HepG2 (cell line): ENCODE measurements at regions not wholly inside any gene's neighbourhood (a gene's known extent, or its start where the extent isn't known, plus 50 kb on each side); places are given as distances from the start of the nearest gene placed in this dataset.

Experiments
- ATAC-seq: fragments of 200-7000 bp; cut with Tn5 transposase; 3 replicates; pipeline ENCODE4 v1.9.1; 2020; ENCODE audit warnings: mild to moderate bottlenecking, moderate library complexity
- BruUV-seq: library from RNA; stranded (reverse); fragments of 400-500 nt; replicated peaks from 2 replicates; lab custom pipeline; 2021; lab: Mats Ljungman, UMichigan
- CTCF ChIA-PET: fragments of 300-600 bp; formaldehyde crosslinking; extraction: SDS; loops from one replicate; lab custom pipeline; 2021; ENCODE audit warnings: low total read pairs, inconsistent platforms, low intra/inter-chr PET ratio; lab: Yijun Ruan, JAX
- POLR2A ChIA-PET: fragments of 350-600 bp; sonication (Branson Sonifier 250); formaldehyde crosslinking; loops from one replicate; lab custom pipeline; 2020; ENCODE audit warnings: antibody characterized with exemption, inconsistent platforms; lab: Yijun Ruan, JAX
- DNase-seq: peaks from one replicate; pipeline ENCODE4 v3.0.0-alpha.2; 2015; ENCODE audit warnings: low spot score
- FAIRE-seq: peaks from 3 replicates; lab custom pipeline; 2011; peaks lifted over from hg19 to GRCh38; lab: Jason Lieb, UNC
- H2AFZ ChIP-seq: one replicate; pipeline ENCODE4 v1.6.1; 2011; ENCODE audit warnings: low read length, inconsistent platforms
- H3K27ac ChIP-seq: fragments of 300-600 bp; 3 replicates; pipeline ENCODE4 v1.8.0; 2011; ENCODE audit warnings: mixed run types, mild to moderate bottlenecking, mixed read lengths, low read length, inconsistent platforms; ENCODE audit not compliant: insufficient read depth; ENCODE audit errors: extremely low read length
- H3K27me3 ChIP-seq, 2 experiments: fragments of 200-600 bp in 1 of 2; 2 replicates in 1 of 2; 3 replicates in 1 of 2; pipeline versions ENCODE4 v1.6.0 to v1.8.0; 2011; ENCODE audit warnings: low read length in 2 of 2, mild to moderate bottlenecking in 2 of 2, moderate library complexity in 2 of 2, inconsistent platforms in 1 of 2; ENCODE audit not compliant: insufficient read depth in 2 of 2, control insufficient read depth in 1 of 2
- H3K36me3 ChIP-seq, 2 experiments: fragments of 200-600 bp in 1 of 2; replicated peaks in 1 of 2; 2 replicates in 1 of 2; 3 replicates in 1 of 2; pipeline versions ENCODE4 v1.5.1 to v1.8.0; 2011; ENCODE audit warnings: low read length in 2 of 2, inconsistent platforms in 1 of 2; ENCODE audit not compliant: insufficient read depth in 2 of 2, control insufficient read depth in 1 of 2
- H3K4me1 ChIP-seq: 2 replicates; pipeline ENCODE4 v1.5.1; 2012; ENCODE audit warnings: low read length, inconsistent platforms; ENCODE audit not compliant: insufficient read depth
- H3K4me2 ChIP-seq: 2 replicates; pipeline ENCODE4 v1.6.0; 2011; ENCODE audit warnings: low read depth, low read length, inconsistent platforms
- H3K4me3 ChIP-seq, 3 experiments: fragments of 200-600 bp in 1 of 3; sonication (generic), shearing (Covaris generic) in 1 of 3; replicated peaks in 1 of 3; 2 replicates each; pipeline ENCODE4 v1.5.1; 2011 to 2016; ENCODE audit warnings: low read length in 3 of 3, inconsistent platforms in 2 of 3, low read depth in 2 of 3, mild to moderate bottlenecking in 2 of 3, control low read depth in 1 of 3, mixed read lengths in 1 of 3; ENCODE audit not compliant: insufficient read depth in 1 of 3
- H3K79me2 ChIP-seq: one replicate; pipeline ENCODE4 v1.6.1; 2011; ENCODE audit warnings: low read length, inconsistent platforms; ENCODE audit not compliant: insufficient read depth
- H3K9ac ChIP-seq: 2 replicates; pipeline ENCODE4 v1.6.0; 2011; ENCODE audit warnings: mild to moderate bottlenecking, low read depth, low read length, inconsistent platforms; ENCODE audit not compliant: insufficient read depth
- H3K9me3 ChIP-seq: 2 replicates; pipeline ENCODE4 v1.5.1; 2012; ENCODE audit warnings: mild to moderate bottlenecking, low read length
- H4K20me1 ChIP-seq: 2 replicates; pipeline ENCODE4 v1.6.0; 2011; ENCODE audit warnings: inconsistent platforms, mild to moderate bottlenecking, low read length, moderate library complexity; ENCODE audit not compliant: insufficient read depth
- KMT2A ChIP-seq: sonication (generic); formaldehyde crosslinking; IDR thresholded peaks from 2 replicates; pipeline ENCODE4 v1.4.0; 2020; ENCODE audit warnings: missing genetic modification reagents
- POLR2A ChIP-seq, 2 experiments: IDR thresholded peaks; 2 replicates each; pipeline ENCODE4 v1.6.1; 2011; ENCODE audit warnings: low read depth in 2 of 2, low read length in 2 of 2, mild to moderate bottlenecking in 1 of 2, moderate library complexity in 1 of 2; ENCODE audit not compliant: insufficient read depth in 1 of 2
- SCMH1 ChIP-seq: sonication (generic); formaldehyde crosslinking; IDR thresholded peaks from 2 replicates; pipeline ENCODE4 v1.9.0; 2021; ENCODE audit warnings: missing genetic modification reagents, mild to moderate bottlenecking, borderline replicate concordance
- TP53 ChIP-seq: sonication (generic); formaldehyde crosslinking; conservative IDR thresholded peaks from 2 replicates; pipeline ENCODE4 v1.4.0; 2020; ENCODE audit warnings: missing genetic modification reagents
- ZNF232 ChIP-seq: sonication (generic); formaldehyde crosslinking; IDR thresholded peaks from 2 replicates; pipeline ENCODE4 v1.4.0; 2020; ENCODE audit warnings: missing genetic modification reagents, borderline replicate concordance
- ZNF512B ChIP-seq: sonication (generic); formaldehyde crosslinking; IDR thresholded peaks from 2 replicates; pipeline ENCODE4 v1.5.1; 2020; ENCODE audit warnings: missing genetic modification reagents, mild to moderate bottlenecking, borderline replicate concordance
- WGBS: methylation state at CpG from one replicate; pipeline ENCODE4 v1.1.6; 2017; ENCODE audit warnings: low lambda C conversion rate; 5-methylcytosine and 5-hydroxymethylcytosine counted together
- in situ Hi-C: cut with HindIII; loops from 2 replicates; pipeline ENCODE4 v1.10.0; 2017; ENCODE audit warnings: low pct_unique_long_range_greater_than_20kb; ENCODE audit not compliant: extremely low pct_ligation_motif_present
- intact Hi-C: fragments of 100-400 bp; cut with micrococcal nuclease; formaldehyde crosslinking; loops from one replicate; pipeline ENCODE4 v1.10.0; 2022; ENCODE audit not compliant: unreplicated experiment
- TF ChIP-seq, protein P1 (sequence below): sonication (generic); formaldehyde crosslinking; IDR thresholded peaks from 2 replicates; pipeline ENCODE4 v1.4.0; 2020; ENCODE audit warnings: missing genetic modification reagents
- TF ChIP-seq, protein P2 (sequence below): sonication (generic); formaldehyde crosslinking; IDR thresholded peaks from 2 replicates; pipeline ENCODE4 v1.4.0; 2020; ENCODE audit warnings: mild to moderate bottlenecking, missing genetic modification reagents
- TF ChIP-seq, protein P3 (sequence below): sonication (generic); formaldehyde crosslinking; IDR thresholded peaks from 2 replicates; pipeline ENCODE4 v1.5.1; 2020; ENCODE audit warnings: mild to moderate bottlenecking, missing genetic modification reagents

DNA sequence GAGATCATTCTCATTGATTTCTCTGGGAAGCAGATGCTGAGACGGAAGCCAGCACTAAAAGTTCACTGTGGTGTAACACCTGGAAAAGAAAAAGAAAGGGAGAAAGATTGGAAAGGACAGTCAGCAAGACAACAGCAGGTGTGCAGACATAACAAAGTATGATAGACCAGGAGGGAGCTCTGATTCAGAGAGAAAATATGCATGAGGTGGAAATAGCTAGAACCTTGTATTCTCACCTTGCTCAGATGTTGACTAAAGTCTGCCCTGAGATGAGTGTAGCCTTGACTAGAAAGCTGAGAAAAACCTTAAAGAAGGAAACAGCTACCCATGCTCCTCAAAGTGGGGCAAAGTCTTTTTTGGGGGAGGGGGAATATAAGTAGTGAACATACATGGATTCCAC is 1711.8 kb downstream of the EFNB2 start:
- CTCF ChIA-PET, result no interaction called here
- no peak overlapping the region for H3K9ac ChIP-seq
- no peak for ATAC-seq

More for the DNA sequence above, 1711.8 kb downstream of the EFNB2 start:
- intact Hi-C loops (no loop called here), in situ Hi-C loops (no loop called here)
- Histone ChIP-seq H3K36me3 (no peaks in the 10 kb centered on the region), H2AFZ (no peak overlapping the region), H3K79me2 (no peaks in the 10 kb centered on the region), H3K27ac (no peak overlapping the region), H3K27me3 (no peaks in the 10 kb centered on the region), H3K4me1 (no peaks in the 10 kb centered on the region), H3K9me3 (peaks cover 65% of the 10 kb centered on the region), H4K20me1 (no peaks in the 10 kb centered on the region), H3K4me3 (no peak overlapping the region), H3K4me2 (no peak overlapping the region)
- FAIRE-seq (no peak), DNase-seq (no peak)
- BruUV-seq, result no TSS peak
- WGBS, result 0% methylated on average over 1 of the region's 1 CpG
- TF ChIP-seq ZNF232 (CRISPR knock-in tag) (no peak), SCMH1 (CRISPR knock-in tag) (no peak), ZNF512B (CRISPR knock-in tag) (no peak), POLR2A (IDR thresholded peaks at IDR 0.05; ENCODE audit: insufficient read depth in 1 of 2, low read depth in 2 of 2, low read length in 2 of 2) (no peak), KMT2A (CRISPR knock-in tag) (no peak), TP53 (CRISPR knock-in tag) (no peak)
- TF ChIP-seq, protein P1, sequence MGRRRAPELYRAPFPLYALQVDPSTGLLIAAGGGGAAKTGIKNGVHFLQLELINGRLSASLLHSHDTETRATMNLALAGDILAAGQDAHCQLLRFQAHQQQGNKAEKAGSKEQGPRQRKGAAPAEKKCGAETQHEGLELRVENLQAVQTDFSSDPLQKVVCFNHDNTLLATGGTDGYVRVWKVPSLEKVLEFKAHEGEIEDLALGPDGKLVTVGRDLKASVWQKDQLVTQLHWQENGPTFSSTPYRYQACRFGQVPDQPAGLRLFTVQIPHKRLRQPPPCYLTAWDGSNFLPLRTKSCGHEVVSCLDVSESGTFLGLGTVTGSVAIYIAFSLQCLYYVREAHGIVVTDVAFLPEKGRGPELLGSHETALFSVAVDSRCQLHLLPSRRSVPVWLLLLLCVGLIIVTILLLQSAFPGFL (CRISPR knock-in tag), result no peak
- TF ChIP-seq, protein P2, sequence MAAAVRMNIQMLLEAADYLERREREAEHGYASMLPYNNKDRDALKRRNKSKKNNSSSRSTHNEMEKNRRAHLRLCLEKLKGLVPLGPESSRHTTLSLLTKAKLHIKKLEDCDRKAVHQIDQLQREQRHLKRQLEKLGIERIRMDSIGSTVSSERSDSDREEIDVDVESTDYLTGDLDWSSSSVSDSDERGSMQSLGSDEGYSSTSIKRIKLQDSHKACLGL (CRISPR knock-in tag), result no peak
- TF ChIP-seq, protein P3, sequence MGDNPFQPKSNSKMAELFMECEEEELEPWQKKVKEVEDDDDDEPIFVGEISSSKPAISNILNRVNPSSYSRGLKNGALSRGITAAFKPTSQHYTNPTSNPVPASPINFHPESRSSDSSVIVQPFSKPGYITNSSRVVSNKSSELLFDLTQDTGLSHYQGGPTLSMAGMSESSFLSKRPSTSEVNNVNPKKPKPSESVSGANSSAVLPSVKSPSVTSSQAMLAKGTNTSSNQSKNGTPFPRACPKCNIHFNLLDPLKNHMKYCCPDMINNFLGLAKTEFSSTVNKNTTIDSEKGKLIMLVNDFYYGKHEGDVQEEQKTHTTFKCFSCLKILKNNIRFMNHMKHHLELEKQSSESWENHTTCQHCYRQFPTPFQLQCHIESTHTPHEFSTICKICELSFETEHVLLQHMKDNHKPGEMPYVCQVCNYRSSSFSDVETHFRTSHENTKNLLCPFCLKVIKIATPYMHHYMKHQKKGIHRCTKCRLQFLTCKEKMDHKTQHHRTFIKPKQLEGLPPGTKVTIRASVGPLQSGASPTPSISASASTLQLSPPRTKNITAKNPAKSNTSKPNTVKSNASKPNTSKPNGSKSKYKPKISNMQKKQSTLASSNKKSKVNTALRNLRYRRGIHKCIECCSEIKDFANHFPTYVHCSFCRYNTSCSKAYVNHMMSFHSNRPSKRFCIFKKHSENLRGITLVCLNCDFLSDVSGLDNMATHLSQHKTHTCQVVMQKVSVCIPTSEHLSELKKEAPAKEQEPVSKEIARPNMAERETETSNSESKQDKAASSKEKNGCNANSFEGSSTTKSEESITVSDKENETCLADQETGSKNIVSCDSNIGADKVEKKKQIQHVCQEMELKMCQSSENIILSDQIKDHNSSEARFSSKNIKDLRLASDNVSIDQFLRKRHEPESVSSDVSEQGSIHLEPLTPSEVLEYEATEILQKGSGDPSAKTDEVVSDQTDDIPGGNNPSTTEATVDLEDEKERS, result no peak
- POLR2A ChIA-PET, result no interaction called here
